Lower leg skin (tissue), 3 donors: ENCODE measurements at regions not wholly inside any gene's neighbourhood (a gene's known extent, or its start where the extent isn't known, plus 50 kb on each side); places are given as distances from the start of the nearest gene placed in this dataset.

ENCODE experiments used
- POLR2A ChIP-seq, 2 donors: fragments of 450-650 bp; IDR thresholded peaks; one replicate each; pipeline ENCODE4 v1.6.1; 2016 to 2017; ENCODE audit warnings: antibody characterized with exemption in 2 of 2, mild to moderate bottlenecking in 1 of 2, moderate library complexity in 1 of 2
- TF ChIP-seq, protein P1 (sequence below), 3 donors: fragments of 450-650 bp; IDR thresholded peaks; one replicate each; pipeline ENCODE4 v1.5.1; 2016; ENCODE audit warnings: antibody characterized with exemption in 3 of 3, mild to moderate bottlenecking in 3 of 3, moderate library complexity in 2 of 3

DNA sequence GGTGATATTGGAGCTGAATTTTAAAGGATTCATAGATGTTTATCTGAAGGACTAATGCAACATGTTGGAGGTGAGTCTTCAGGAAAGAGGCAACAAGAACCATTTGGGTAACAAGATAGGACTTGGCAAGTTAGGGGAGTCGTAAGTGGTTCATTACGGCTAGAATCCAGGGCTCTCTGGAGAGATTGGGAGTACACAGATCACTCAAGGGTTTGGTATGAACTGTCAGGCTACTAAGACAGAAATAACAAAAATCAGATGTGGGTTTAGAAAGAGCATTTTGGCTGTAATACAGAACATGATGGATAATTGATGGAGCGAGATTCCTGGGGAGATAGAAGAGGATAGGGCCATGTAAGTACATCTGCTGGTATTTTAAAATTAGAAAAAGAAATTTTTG, 86.3 kb upstream of the ESR1 start:
- TF ChIP-seq, protein P1, sequence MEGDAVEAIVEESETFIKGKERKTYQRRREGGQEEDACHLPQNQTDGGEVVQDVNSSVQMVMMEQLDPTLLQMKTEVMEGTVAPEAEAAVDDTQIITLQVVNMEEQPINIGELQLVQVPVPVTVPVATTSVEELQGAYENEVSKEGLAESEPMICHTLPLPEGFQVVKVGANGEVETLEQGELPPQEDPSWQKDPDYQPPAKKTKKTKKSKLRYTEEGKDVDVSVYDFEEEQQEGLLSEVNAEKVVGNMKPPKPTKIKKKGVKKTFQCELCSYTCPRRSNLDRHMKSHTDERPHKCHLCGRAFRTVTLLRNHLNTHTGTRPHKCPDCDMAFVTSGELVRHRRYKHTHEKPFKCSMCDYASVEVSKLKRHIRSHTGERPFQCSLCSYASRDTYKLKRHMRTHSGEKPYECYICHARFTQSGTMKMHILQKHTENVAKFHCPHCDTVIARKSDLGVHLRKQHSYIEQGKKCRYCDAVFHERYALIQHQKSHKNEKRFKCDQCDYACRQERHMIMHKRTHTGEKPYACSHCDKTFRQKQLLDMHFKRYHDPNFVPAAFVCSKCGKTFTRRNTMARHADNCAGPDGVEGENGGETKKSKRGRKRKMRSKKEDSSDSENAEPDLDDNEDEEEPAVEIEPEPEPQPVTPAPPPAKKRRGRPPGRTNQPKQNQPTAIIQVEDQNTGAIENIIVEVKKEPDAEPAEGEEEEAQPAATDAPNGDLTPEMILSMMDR (IDR thresholded peaks at IDR 0.05): no peak
- TF ChIP-seq POLR2A (IDR thresholded peaks at IDR 0.05): no peak
